KMS-11 (cell line): ENCODE measurements at regions not wholly inside any gene's neighbourhood (a gene's known extent, or its start where the extent isn't known, plus 50 kb on each side); places are given as distances from the start of the nearest gene placed in this dataset.

Source experiments
- H2AFZ ChIP-seq: fragments of 200-600 bp; sonication (generic); 2 replicates; pipeline ENCODE4 v1.6.1; 2016; ENCODE audit warnings: antibody characterized with exemption, mixed run types, low read depth
- H3K27ac ChIP-seq: fragments of 200-600 bp; sonication (generic); 2 replicates; pipeline ENCODE4 v1.6.1; 2016; ENCODE audit warnings: mild to moderate bottlenecking, mixed run types
- H3K27me3 ChIP-seq: fragments of 200-600 bp; sonication (generic); 2 replicates; pipeline ENCODE4 v1.6.1; 2017; ENCODE audit warnings: mild to moderate bottlenecking, low read depth, mixed run types, moderate library complexity; ENCODE audit not compliant: insufficient read depth
- H3K36me3 ChIP-seq: fragments of 200-600 bp; sonication (generic); 2 replicates; pipeline ENCODE4 v1.6.1; 2017; ENCODE audit warnings: mild to moderate bottlenecking, mixed run types; ENCODE audit not compliant: insufficient read depth
- H3K4me1 ChIP-seq: fragments of 200-600 bp; sonication (generic); 2 replicates; pipeline ENCODE4 v1.6.1; 2016; ENCODE audit warnings: mild to moderate bottlenecking, low read depth, mixed run types; ENCODE audit not compliant: poor library complexity, severe bottlenecking
- H3K4me2 ChIP-seq: fragments of 200-600 bp; sonication (generic); 2 replicates; pipeline ENCODE4 v1.7.0; 2016; ENCODE audit warnings: mild to moderate bottlenecking, mixed run types
- H3K4me3 ChIP-seq: fragments of 200-600 bp; sonication (generic); IDR thresholded peaks from 2 replicates; pipeline ENCODE4 v1.6.1; 2017; ENCODE audit warnings: low read depth, low read length, mixed read lengths; ENCODE audit not compliant: insufficient read depth
- H3K79me2 ChIP-seq: fragments of 200-600 bp; sonication (generic); 2 replicates; pipeline ENCODE4 v1.6.1; 2016; ENCODE audit warnings: low read depth, mixed run types; ENCODE audit not compliant: insufficient read depth
- H3K9ac ChIP-seq: fragments of 200-600 bp; sonication (generic); 2 replicates; pipeline ENCODE4 v1.6.1; 2016; ENCODE audit warnings: mild to moderate bottlenecking, mixed run types
- H4K20me1 ChIP-seq: fragments of 200-600 bp; sonication (generic); 2 replicates; pipeline ENCODE4 v1.6.1; 2016; ENCODE audit warnings: mild to moderate bottlenecking, mixed run types; ENCODE audit not compliant: insufficient read depth
- CTCF ChIP-seq: fragments of 200-600 bp; sonication (generic); conservative IDR thresholded peaks from 2 replicates; pipeline ENCODE4 v1.6.1; 2017; ENCODE audit warnings: low read depth, mild to moderate bottlenecking, antibody characterized with exemption, low read length, moderate library complexity, mixed read lengths

- Histone ChIP-seq H3K36me3 (no peaks in the 10 kb centered on the region), H3K79me2 (no peaks in the 10 kb centered on the region), H4K20me1 (no peaks in the 10 kb centered on the region), H3K9ac (no peak overlapping the region), H3K4me1 (no peaks in the 10 kb centered on the region), H3K27me3 (no peaks in the 10 kb centered on the region), H2AFZ (no peak overlapping the region), H3K27ac (no peak overlapping the region), H3K4me2 (no peak overlapping the region), H3K4me3 (no peak overlapping the region)
- no peak for TF ChIP-seq CTCF
These were observed 221.2 kb upstream of the PSMD7 start for GRCh38 chr16:74075393-74075792.

GRCh38 chr16:74073456-74073855, 223.2 kb upstream of the PSMD7 start:
- Histone ChIP-seq H4K20me1 (no peaks in the 10 kb centered on the region), H3K27me3 (no peaks in the 10 kb centered on the region), H3K9ac (no peak overlapping the region), H3K4me2 (no peak overlapping the region), H3K79me2 (no peaks in the 10 kb centered on the region), H3K4me3 (no peak overlapping the region), H3K36me3 (no peaks in the 10 kb centered on the region), H2AFZ (no peak overlapping the region), H3K4me1 (no peaks in the 10 kb centered on the region), H3K27ac (no peak overlapping the region)
- no peak for TF ChIP-seq CTCF

- no peak for TF ChIP-seq CTCF
- Histone ChIP-seq H3K27me3 (no peaks in the 10 kb centered on the region), H3K4me1 (no peaks in the 10 kb centered on the region), H3K9ac (no peak overlapping the region), H3K36me3 (no peaks in the 10 kb centered on the region), H3K27ac (no peak overlapping the region), H4K20me1 (no peaks in the 10 kb centered on the region), H3K4me2 (no peak overlapping the region), H2AFZ (no peak overlapping the region), H3K79me2 (no peaks in the 10 kb centered on the region), H3K4me3 (no peak overlapping the region)
These were observed 224.5 kb upstream of the PSMD7 start for GRCh38 chr16:74071996-74072535.

GRCh38 chr16:74070237-74070636, 226.4 kb upstream of the PSMD7 start:
- TF ChIP-seq CTCF = no peak
- H3K79me2 ChIP-seq = no peaks in the 10 kb centered on the region
- H3K4me3 ChIP-seq = no peak overlapping the region
- H3K27ac ChIP-seq = no peak overlapping the region
- no peaks in the 10 kb centered on the region for H3K36me3 ChIP-seq
- no peaks in the 10 kb centered on the region for H4K20me1 ChIP-seq
- H3K9ac ChIP-seq = no peak overlapping the region
- no peaks in the 10 kb centered on the region for H3K4me1 ChIP-seq
- no peaks in the 10 kb centered on the region for H3K27me3 ChIP-seq
- no peak overlapping the region for H2AFZ ChIP-seq
- no peak overlapping the region for H3K4me2 ChIP-seq
